ENCODE measurements at regions not wholly inside any gene's neighbourhood (a gene's known extent, or its start where the extent isn't known, plus 50 kb on each side); places are given as distances from the start of the nearest gene placed in this dataset.
A peak's percentile ranks its signal among the peaks of the same experiment; 100 is the strongest.

GRCh38 chrX:145393702-145394235 lies 146.5 kb downstream of the SPANXN1 start:
- H3K27ac ChIP-seq = no peak overlapping the region
- 29 to 32% methylated on average over 6 of the region's 6 CpGs for WGBS, 2 donors
- H3K27me3 ChIP-seq = no peaks in the 10 kb centered on the region
- no peaks in the 10 kb centered on the region for H3K4me1 ChIP-seq
- DNase-seq = no peak
- H3K9me3 ChIP-seq = peaks cover 0 to 20% (median 0%) of the 10 kb centered on the region in 11 donors
- ATAC-seq = no peak
- TF ChIP-seq CTCF (IDR thresholded peaks at IDR 0.05) = peak in 2 of 9 donors; percentile 18 to 32
- intact Hi-C loops (cut with DNase I) = no loop called here
- no peak overlapping the region for H3K4me3 ChIP-seq
- H3K36me3 ChIP-seq = no peaks in the 10 kb centered on the region

- Histone ChIP-seq H3K27ac (no peak overlapping the region), H3K4me1 (no peaks in the 10 kb centered on the region), H3K27me3 (no peaks in the 10 kb centered on the region), H3K9me3 (peaks cover 0 to 20% (median 0%) of the 10 kb centered on the region in 11 donors), H3K4me3 (no peak overlapping the region), H3K36me3 (no peaks in the 10 kb centered on the region)
- TF ChIP-seq CTCF (IDR thresholded peaks at IDR 0.05) = no peak
- DNase-seq (no peak), ATAC-seq (no peak)
- intact Hi-C loops (cut with DNase I) = no loop called here
These were observed 147.0 kb downstream of the SPANXN1 start for GRCh38 chrX:145394344-145394743.

DNA sequence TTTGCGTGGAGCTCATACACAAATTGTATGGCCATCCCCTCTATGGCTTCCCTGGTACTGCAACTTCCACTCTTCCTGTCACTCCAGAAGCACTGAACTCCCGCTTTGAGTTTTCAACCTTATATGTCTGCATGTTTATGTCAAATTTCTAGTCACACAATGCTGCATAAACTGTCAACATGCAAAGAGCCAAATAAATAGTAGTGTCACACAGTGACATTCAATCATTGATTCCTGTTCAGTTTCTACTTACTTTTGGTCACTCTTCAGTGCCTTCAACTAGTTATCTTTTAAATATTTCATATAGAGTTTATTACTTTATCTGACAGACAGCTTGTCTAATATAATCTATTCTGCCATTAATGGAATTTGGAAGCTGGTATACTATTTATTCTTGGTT lies 149.3 kb downstream of the SPANXN1 start:
- H3K27me3 ChIP-seq = no peaks in the 10 kb centered on the region
- peaks cover 0 to 20% (median 0%) of the 10 kb centered on the region in 11 donors for H3K9me3 ChIP-seq
- no peak overlapping the region for H3K27ac ChIP-seq
- WGBS, 2 donors = 92% methylated on average over 2 of the region's 2 CpGs
- H3K4me3 ChIP-seq = no peak overlapping the region
- DNase-seq (no peak), ATAC-seq (no peak)
- no peak for TF ChIP-seq CTCF (IDR thresholded peaks at IDR 0.05)
- intact Hi-C loops (cut with DNase I) = no loop called here
- no peaks in the 10 kb centered on the region for H3K4me1 ChIP-seq
- no peaks in the 10 kb centered on the region for H3K36me3 ChIP-seq

DNA sequence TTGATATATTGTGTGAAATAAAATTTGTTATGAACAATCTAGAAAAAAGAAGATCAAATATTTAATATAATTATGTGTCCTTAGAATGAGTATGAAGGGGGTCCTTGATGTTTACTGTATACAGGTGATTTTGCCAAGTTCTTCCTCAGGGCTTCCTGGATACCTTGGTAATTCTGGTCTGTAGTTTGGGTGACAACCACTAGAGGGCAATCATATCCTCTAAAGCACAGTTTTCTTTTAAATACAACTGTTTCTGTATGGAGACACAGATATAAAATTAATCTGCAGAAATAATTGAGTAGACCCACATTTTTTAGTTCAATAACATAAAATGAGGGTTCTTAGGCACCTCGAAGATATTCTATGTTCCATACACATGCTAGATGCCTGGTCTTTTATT lies 157.7 kb downstream of the SPANXN1 start:
- H3K4me3 ChIP-seq = no peak overlapping the region
- TF ChIP-seq CTCF (IDR thresholded peaks at IDR 0.05) = peak in 8 of 9 donors; percentile 8 to 69 (median 48)
- intact Hi-C loops (cut with DNase I) = no loop called here
- 0 to 3% methylated on average over 1 of the region's 1 CpG for WGBS, 2 donors
- DNase-seq = no peak
- no peaks in the 10 kb centered on the region for H3K27me3 ChIP-seq
- H3K9me3 ChIP-seq = no peaks in the 10 kb centered on the region
- no peak overlapping the region for H3K27ac ChIP-seq
- no peak for ATAC-seq
- H3K36me3 ChIP-seq = no peaks in the 10 kb centered on the region
- H3K4me1 ChIP-seq = no peaks in the 10 kb centered on the region

Data from heart right ventricle (tissue), 16 donors.